HG02970 (cell line): ENCODE measurements at regions not wholly inside any gene's neighbourhood (a gene's known extent, or its start where the extent isn't known, plus 50 kb on each side); places are given as distances from the start of the nearest gene placed in this dataset.

Experiments
- ATAC-seq: cut with Tn5 transposase; IDR thresholded peaks from one replicate; pipeline ENCODE4 v1.9.1; 2021; ENCODE audit warnings: mild to moderate bottlenecking, moderate library complexity, moderate number of reproducible peaks; ENCODE audit not compliant: unreplicated experiment, low FRiP score

GRCh38 chr3:59316688-59317275 is 267.0 kb upstream of the CFAP20DC start:
- no peak for ATAC-seq

- peak; percentile 49 for ATAC-seq
Observed at GRCh38 chr3:59313365-59313764, 263.5 kb upstream of the CFAP20DC start.

- ATAC-seq, result no peak
Observed at GRCh38 chr3:59311231-59311630, 261.4 kb upstream of the CFAP20DC start.

- ATAC-seq, result no peak
Observed at GRCh38 chr3:59310736-59311135, 260.9 kb upstream of the CFAP20DC start.

GRCh38 chr3:59308684-59309083 is 258.9 kb upstream of the CFAP20DC start:
- ATAC-seq, result no peak

GRCh38 chr3:59308001-59308400 is 258.2 kb upstream of the CFAP20DC start:
- no peak for ATAC-seq

- ATAC-seq, result no peak
Observed at GRCh38 chr3:59306436-59306835, 256.6 kb upstream of the CFAP20DC start.

- ATAC-seq, result no peak
Observed at GRCh38 chr3:59304296-59304695, 254.5 kb upstream of the CFAP20DC start.

GRCh38 chr3:59303452-59303851 is 253.6 kb upstream of the CFAP20DC start:
- no peak for ATAC-seq

- ATAC-seq, result no peak
Observed at GRCh38 chr3:59302442-59302841, 252.6 kb upstream of the CFAP20DC start.

- ATAC-seq, result no peak
Observed at GRCh38 chr3:59300733-59301132, 250.9 kb upstream of the CFAP20DC start.

GRCh38 chr3:59299561-59299960 is 249.7 kb upstream of the CFAP20DC start:
- ATAC-seq, result no peak

- no peak for ATAC-seq
Observed at GRCh38 chr3:59290358-59290757, 240.5 kb upstream of the CFAP20DC start.

GRCh38 chr3:59289831-59290230 is 240.0 kb upstream of the CFAP20DC start:
- no peak for ATAC-seq

GRCh38 chr3:59288951-59289350 is 239.1 kb upstream of the CFAP20DC start:
- no peak for ATAC-seq

GRCh38 chr3:59286791-59287531 is 237.1 kb upstream of the CFAP20DC start:
- ATAC-seq, result no peak

GRCh38 chr3:59285560-59285959 is 235.7 kb upstream of the CFAP20DC start:
- no peak for ATAC-seq

GRCh38 chr3:59284926-59285325 is 235.1 kb upstream of the CFAP20DC start:
- ATAC-seq, result no peak

- no peak for ATAC-seq
Observed at GRCh38 chr3:59280113-59280512, 230.3 kb upstream of the CFAP20DC start.

GRCh38 chr3:59277816-59278215 is 228.0 kb upstream of the CFAP20DC start:
- no peak for ATAC-seq

GRCh38 chr3:59277201-59277600 is 227.4 kb upstream of the CFAP20DC start:
- ATAC-seq, result no peak

- no peak for ATAC-seq
Observed at GRCh38 chr3:59273976-59274375, 224.2 kb upstream of the CFAP20DC start.
